GM23338 (cell line): ENCODE measurements at regions not wholly inside any gene's neighbourhood (a gene's known extent, or its start where the extent isn't known, plus 50 kb on each side); places are given as distances from the start of the nearest gene placed in this dataset.

Experiments
- CTCF ChIP-seq, 2 experiments: fragments of 200-600 bp in 1 of 2; sonication (generic) in 1 of 2; conservative IDR thresholded peaks; 2 replicates each; pipeline versions ENCODE4 v1.5.1 to v1.6.1; 2016 to 2017; ENCODE audit warnings: antibody characterized with exemption in 2 of 2, low read depth in 2 of 2, mild to moderate bottlenecking in 2 of 2, moderate library complexity in 1 of 2
- EZH2 ChIP-seq: fragments of 200-600 bp; sonication (generic); IDR thresholded peaks from one replicate; pipeline ENCODE4 v1.8.0; 2017; ENCODE audit warnings: antibody characterized with exemption, mild to moderate bottlenecking, low read depth; ENCODE audit not compliant: unreplicated experiment

DNA sequence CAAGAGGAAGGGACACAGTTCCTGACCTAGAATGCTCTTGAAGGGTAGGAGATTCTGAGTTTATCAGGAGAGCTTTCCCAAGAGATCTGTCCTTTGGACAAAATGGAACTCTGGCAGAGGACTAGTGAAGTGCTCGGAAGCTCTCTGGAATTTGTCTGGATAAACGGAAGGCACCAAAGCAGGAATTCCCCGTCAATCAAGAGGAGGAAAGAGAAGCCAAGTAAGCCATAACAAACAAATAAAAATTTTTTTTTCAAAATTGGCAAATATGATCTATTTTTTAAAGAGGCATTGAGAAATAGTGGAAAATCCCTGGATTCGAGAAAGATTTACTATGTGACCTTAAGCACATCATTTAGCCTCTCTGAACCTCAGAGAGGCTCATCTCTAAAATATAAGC lies 99.2 kb downstream of the GRIN2B start:
- TF ChIP-seq CTCF (conservative IDR thresholded peaks at IDR 0.05; ENCODE audit: low read depth in 2 of 2) (no peak), EZH2 (no peak)
